ENCODE measurements at regions not wholly inside any gene's neighbourhood (a gene's known extent, or its start where the extent isn't known, plus 50 kb on each side); places are given as distances from the start of the nearest gene placed in this dataset.

GRCh38 chr2:41878716-41879234, 169.0 kb upstream of the PKDCC start:
- DNase-seq (ENCODE audit: low read depth in 2 of 2), result no peak

- DNase-seq (ENCODE audit: low read depth in 2 of 2), result no peak
These were observed 168.4 kb upstream of the PKDCC start for GRCh38 chr2:41879235-41879916.

- no peak for DNase-seq (ENCODE audit: low read depth in 2 of 2)
These were observed 167.1 kb upstream of the PKDCC start for GRCh38 chr2:41880561-41881243.

GRCh38 chr2:41881249-41881648, 166.6 kb upstream of the PKDCC start:
- no peak for DNase-seq (ENCODE audit: low read depth in 2 of 2)

- no peak for DNase-seq (ENCODE audit: low read depth in 2 of 2)
These were observed 163.1 kb upstream of the PKDCC start for GRCh38 chr2:41884718-41885117.

- DNase-seq (ENCODE audit: low read depth in 2 of 2), result no peak
These were observed 161.6 kb upstream of the PKDCC start for GRCh38 chr2:41886145-41886664.

- no peak for DNase-seq (ENCODE audit: low read depth in 2 of 2)
These were observed 161.1 kb upstream of the PKDCC start for GRCh38 chr2:41886757-41887156.

- DNase-seq (ENCODE audit: low read depth in 2 of 2), result no peak
These were observed 157.5 kb upstream of the PKDCC start for GRCh38 chr2:41890341-41890740.

GRCh38 chr2:41892476-41892875, 155.3 kb upstream of the PKDCC start:
- no peak for DNase-seq (ENCODE audit: low read depth in 2 of 2)

- DNase-seq (ENCODE audit: low read depth in 2 of 2), result no peak
These were observed 153.1 kb upstream of the PKDCC start for GRCh38 chr2:41894563-41895333.

- no peak for DNase-seq (ENCODE audit: low read depth in 2 of 2)
These were observed 152.5 kb upstream of the PKDCC start for GRCh38 chr2:41895334-41895664.

- no peak for DNase-seq (ENCODE audit: low read depth in 2 of 2)
These were observed 151.5 kb upstream of the PKDCC start for GRCh38 chr2:41896186-41896846.

- no peak for DNase-seq (ENCODE audit: low read depth in 2 of 2)
These were observed 148.6 kb upstream of the PKDCC start for GRCh38 chr2:41899189-41899588.

GRCh38 chr2:41900101-41900577, 147.7 kb upstream of the PKDCC start:
- no peak for DNase-seq (ENCODE audit: low read depth in 2 of 2)

- DNase-seq (ENCODE audit: low read depth in 2 of 2), result no peak
These were observed 144.9 kb upstream of the PKDCC start for GRCh38 chr2:41902897-41903296.

- no peak for DNase-seq (ENCODE audit: low read depth in 2 of 2)
These were observed 144.2 kb upstream of the PKDCC start for GRCh38 chr2:41903474-41904135.

GRCh38 chr2:41904459-41904858, 143.4 kb upstream of the PKDCC start:
- no peak for DNase-seq (ENCODE audit: low read depth in 2 of 2)

GRCh38 chr2:41905597-41906337, 142.1 kb upstream of the PKDCC start:
- no peak for DNase-seq (ENCODE audit: low read depth in 2 of 2)

GRCh38 chr2:41906338-41906725, 141.5 kb upstream of the PKDCC start:
- DNase-seq (ENCODE audit: low read depth in 2 of 2), result no peak

- no peak for DNase-seq (ENCODE audit: low read depth in 2 of 2)
These were observed 140.7 kb upstream of the PKDCC start for GRCh38 chr2:41907141-41907540.
